GM12875 (cell line): ENCODE measurements at regions not wholly inside any gene's neighbourhood (a gene's known extent, or its start where the extent isn't known, plus 50 kb on each side); places are given as distances from the start of the nearest gene placed in this dataset.
"Not testable (repeated sequence)": the region's sequence is repeated elsewhere in the genome, so short reads cannot be mapped to it uniquely, and the experiment has no call there.

Experiments used
- H3K4me3 ChIP-seq: one replicate; pipeline ENCODE4 v1.5.1; 2011; ENCODE audit warnings: low read depth, low read length, control low read depth
- CTCF ChIP-seq: IDR thresholded peaks from 2 replicates; pipeline ENCODE4 v1.5.1; 2011; ENCODE audit warnings: low read depth, mild to moderate bottlenecking, control low read depth, inconsistent platforms, low read length, moderate library complexity, borderline replicate concordance; ENCODE audit not compliant: insufficient read depth

- no peak overlapping the region for H3K4me3 ChIP-seq
- TF ChIP-seq CTCF = no peak
Observed at GRCh38 chr1:213596729-213597128, 391.0 kb upstream of the PROX1 start.

- H3K4me3 ChIP-seq = no peak overlapping the region
- TF ChIP-seq CTCF = no peak
Observed at GRCh38 chr1:213598263-213598662, 389.5 kb upstream of the PROX1 start.

- TF ChIP-seq CTCF = no peak
- no peak overlapping the region for H3K4me3 ChIP-seq
Observed at GRCh38 chr1:213600879-213601278, 386.9 kb upstream of the PROX1 start.

GRCh38 chr1:213601705-213602104, 386.1 kb upstream of the PROX1 start:
- H3K4me3 ChIP-seq = not testable (repeated sequence)

- no peak overlapping the region for H3K4me3 ChIP-seq
- no peak for TF ChIP-seq CTCF
Observed at GRCh38 chr1:213602796-213603486, 384.8 kb upstream of the PROX1 start.

GRCh38 chr1:213604477-213604876, 383.3 kb upstream of the PROX1 start:
- H3K4me3 ChIP-seq = no peak overlapping the region
- no peak for TF ChIP-seq CTCF

- TF ChIP-seq CTCF = no peak
- no peak overlapping the region for H3K4me3 ChIP-seq
Observed at GRCh38 chr1:213605732-213606131, 382.0 kb upstream of the PROX1 start.
